Duodenal mucosa (tissue), 2 donors: ENCODE measurements at regions not wholly inside any gene's neighbourhood (a gene's known extent, or its start where the extent isn't known, plus 50 kb on each side); places are given as distances from the start of the nearest gene placed in this dataset.

Source experiments
- H3K27ac ChIP-seq: one replicate; pipeline ENCODE4 v1.7.0; 2013; ENCODE audit warnings: low read depth, low read length
- H3K27me3 ChIP-seq, 2 donors: one replicate each; pipeline ENCODE4 v1.7.0; 2013; ENCODE audit warnings: low read length in 2 of 2, control low read depth in 1 of 2; ENCODE audit not compliant: insufficient read depth in 2 of 2, control insufficient read depth in 1 of 2
- H3K36me3 ChIP-seq, 2 donors: one replicate each; pipeline ENCODE4 v1.7.0; 2013; ENCODE audit warnings: low read length in 2 of 2, control low read depth in 1 of 2; ENCODE audit not compliant: insufficient read depth in 2 of 2, control insufficient read depth in 1 of 2
- H3K4me1 ChIP-seq, 2 donors: one replicate each; pipeline ENCODE4 v1.7.0; 2013; ENCODE audit warnings: low read length in 2 of 2, control low read depth in 1 of 2; ENCODE audit not compliant: insufficient read depth in 2 of 2, control insufficient read depth in 1 of 2
- H3K4me3 ChIP-seq, 2 donors: one replicate each; pipeline ENCODE4 v1.7.0; 2013; ENCODE audit warnings: low read length in 2 of 2, low read depth in 1 of 2
- H3K9ac ChIP-seq, 2 donors: one replicate each; pipeline ENCODE4 v1.7.0; 2013; ENCODE audit warnings: low read length in 2 of 2, low read depth in 1 of 2
- H3K9me3 ChIP-seq, 2 donors: one replicate each; pipeline ENCODE4 v1.7.0; 2013; ENCODE audit warnings: low read length in 2 of 2, control low read depth in 1 of 2; ENCODE audit not compliant: control insufficient read depth in 1 of 2

- H3K27ac ChIP-seq = no peak overlapping the region
- no peaks in the 10 kb centered on the region for H3K4me1 ChIP-seq
These were observed 141.1 kb downstream of the NDUFA12 start for GRCh38 chr12:94862421-94862820.

DNA sequence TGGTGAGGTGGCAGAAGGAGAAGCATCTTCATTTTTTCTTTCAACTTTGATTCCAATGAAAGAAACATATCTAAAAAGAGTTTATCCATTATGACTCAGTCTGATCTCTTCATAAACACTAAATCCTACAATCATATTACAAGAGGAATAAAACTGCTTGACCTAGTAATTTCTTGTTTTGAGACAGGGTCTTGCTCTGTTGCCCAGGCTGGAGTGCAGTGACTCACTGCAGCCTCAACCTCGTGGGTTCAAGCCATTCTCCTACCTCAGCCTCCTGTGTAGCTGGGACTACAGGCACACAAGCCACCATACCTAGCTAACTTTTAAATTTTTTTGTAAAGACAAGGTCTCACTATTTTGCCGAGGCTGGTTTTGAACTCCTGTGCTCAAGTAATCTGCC is 147.2 kb downstream of the NDUFA12 start:
- Histone ChIP-seq H3K9me3 (no peaks in the 10 kb centered on the region), H3K9ac (no peak overlapping the region), H3K27ac (no peak overlapping the region), H3K36me3 (no peaks in the 10 kb centered on the region), H3K4me3 (no peak overlapping the region), H3K4me1 (no peaks in the 10 kb centered on the region), H3K27me3 (peaks cover 0 to 3% of the 10 kb centered on the region in 2 donors)

More at GRCh38 chr12:94862421-94862820, 141.1 kb downstream of the NDUFA12 start:
- no peaks in the 10 kb centered on the region for H3K27me3 ChIP-seq
- no peaks in the 10 kb centered on the region for H3K36me3 ChIP-seq
- H3K4me3 ChIP-seq = no peak overlapping the region
- H3K9me3 ChIP-seq = no peaks in the 10 kb centered on the region
- no peak overlapping the region for H3K9ac ChIP-seq

GRCh38 chr12:94855853-94856252 is 147.6 kb downstream of the NDUFA12 start:
- Histone ChIP-seq H3K4me1 (no peaks in the 10 kb centered on the region), H3K27me3 (peaks cover 0 to 3% of the 10 kb centered on the region in 2 donors), H3K9me3 (no peaks in the 10 kb centered on the region), H3K27ac (no peak overlapping the region), H3K9ac (no peak overlapping the region), H3K4me3 (no peak overlapping the region), H3K36me3 (no peaks in the 10 kb centered on the region)

DNA sequence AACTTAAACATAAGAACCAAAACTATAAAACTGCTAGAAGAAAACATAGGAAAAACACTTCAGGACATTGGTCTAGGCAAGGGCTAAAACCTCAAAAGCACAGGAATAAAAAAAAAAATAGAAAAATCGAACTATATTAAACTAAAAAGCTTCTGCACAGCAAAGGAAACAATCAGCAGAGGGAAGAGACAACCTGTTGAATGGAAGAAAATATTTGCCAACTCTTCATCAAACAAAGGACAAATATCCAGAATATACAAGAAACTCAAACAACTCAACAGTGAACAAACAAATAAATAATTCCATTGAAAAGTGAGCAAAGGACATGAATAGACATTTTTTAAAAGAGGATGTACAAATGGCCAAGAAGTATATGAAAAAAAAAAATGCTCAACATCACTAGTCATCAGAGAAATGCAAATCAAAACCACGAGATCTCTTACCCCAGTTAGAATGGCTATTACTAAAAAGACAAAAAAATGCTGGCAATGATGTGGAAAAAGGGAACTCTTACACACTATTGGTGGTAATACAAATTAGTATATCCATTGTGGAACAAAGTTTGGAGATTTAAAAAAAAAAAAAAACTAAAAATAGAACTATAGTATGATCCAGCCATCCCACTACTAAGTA is 152.0 kb downstream of the NDUFA12 start:
- Histone ChIP-seq H3K4me3 (no peak overlapping the region), H3K27ac (no peak overlapping the region), H3K27me3 (peaks cover 0 to 3% of the 10 kb centered on the region in 2 donors), H3K9ac (no peak overlapping the region), H3K36me3 (no peaks in the 10 kb centered on the region), H3K4me1 (no peaks in the 10 kb centered on the region), H3K9me3 (no peaks in the 10 kb centered on the region)

- H3K27ac ChIP-seq = no peak overlapping the region
- no peak overlapping the region for H3K4me3 ChIP-seq
- no peaks in the 10 kb centered on the region for H3K36me3 ChIP-seq
- H3K4me1 ChIP-seq = no peaks in the 10 kb centered on the region
- no peaks in the 10 kb centered on the region for H3K9me3 ChIP-seq
- H3K27me3 ChIP-seq = peaks cover 0 to 3% of the 10 kb centered on the region in 2 donors
- no peak overlapping the region for H3K9ac ChIP-seq
These were observed 154.0 kb downstream of the NDUFA12 start for GRCh38 chr12:94849411-94849976.

DNA sequence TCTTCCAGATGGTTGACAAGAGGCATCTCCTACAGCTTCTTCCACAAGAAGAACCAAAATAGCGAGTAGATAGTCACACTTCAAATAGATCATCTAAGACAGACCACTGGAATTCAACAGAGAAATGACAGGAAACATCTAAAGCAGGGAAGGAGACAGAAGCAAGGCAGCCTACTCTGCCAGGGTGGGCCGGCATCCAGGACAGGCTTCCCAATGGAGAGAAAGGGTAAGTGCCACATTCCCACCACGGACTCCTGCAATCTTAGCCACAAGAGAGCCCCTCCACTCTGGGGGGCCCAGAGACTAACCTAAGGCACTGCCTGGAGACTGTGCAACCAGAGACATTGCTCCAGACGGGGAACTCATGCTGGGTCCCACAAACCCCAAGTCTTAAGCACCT is 154.5 kb downstream of the NDUFA12 start:
- H3K4me3 ChIP-seq = no peak overlapping the region
- no peak overlapping the region for H3K27ac ChIP-seq
- H3K9ac ChIP-seq = no peak overlapping the region
- H3K36me3 ChIP-seq = no peaks in the 10 kb centered on the region
- H3K4me1 ChIP-seq = no peaks in the 10 kb centered on the region
- peaks cover 0 to 3% of the 10 kb centered on the region in 2 donors for H3K27me3 ChIP-seq
- no peaks in the 10 kb centered on the region for H3K9me3 ChIP-seq

DNA sequence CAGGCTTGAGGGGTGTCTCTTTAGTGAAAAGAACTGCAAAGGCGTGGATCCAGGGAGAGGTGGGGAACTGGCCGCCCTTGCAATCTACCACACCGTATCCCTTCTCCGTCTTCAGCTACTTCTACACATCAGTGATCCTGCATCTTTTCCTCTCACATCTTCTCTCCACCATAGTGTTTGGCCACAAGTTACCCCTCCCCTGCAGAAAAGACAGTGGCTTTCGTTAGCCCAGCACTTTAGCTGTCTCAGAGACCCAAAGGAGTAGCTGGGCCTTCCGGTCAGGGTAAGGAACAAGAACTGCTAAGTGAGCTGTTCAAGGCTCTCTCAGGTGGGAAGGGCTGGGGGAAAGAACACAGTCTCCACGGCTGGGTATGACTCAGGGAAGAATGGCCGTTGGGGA is 158.4 kb downstream of the NDUFA12 start:
- no peaks in the 10 kb centered on the region for H3K27me3 ChIP-seq
- no peak overlapping the region for H3K9ac ChIP-seq
- no peaks in the 10 kb centered on the region for H3K36me3 ChIP-seq
- H3K4me1 ChIP-seq = no peaks in the 10 kb centered on the region
- H3K9me3 ChIP-seq = no peaks in the 10 kb centered on the region
- H3K4me3 ChIP-seq = no peak overlapping the region
- no peak overlapping the region for H3K27ac ChIP-seq

DNA sequence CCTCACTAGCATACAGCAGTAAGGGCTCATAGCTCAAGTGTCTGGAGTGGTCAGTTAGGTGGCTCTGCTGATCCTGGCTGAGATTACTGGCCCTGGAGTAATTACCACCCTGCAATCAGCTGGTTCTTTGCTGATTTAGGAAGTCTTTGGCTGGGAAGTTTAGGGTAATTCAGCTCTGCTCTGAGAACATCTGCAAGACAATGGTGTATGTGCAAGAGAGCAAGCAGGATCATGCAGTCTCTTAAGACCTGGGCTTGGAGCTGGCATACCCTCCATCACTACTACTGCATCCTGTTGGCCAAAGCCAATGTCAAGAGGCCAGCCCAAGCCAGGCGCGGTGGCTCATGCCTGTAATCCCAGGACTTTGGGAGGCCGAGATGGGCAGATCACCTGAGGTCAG is 159.0 kb downstream of the NDUFA12 start:
- H3K4me3 ChIP-seq = no peak overlapping the region
- no peaks in the 10 kb centered on the region for H3K36me3 ChIP-seq
- no peak overlapping the region for H3K9ac ChIP-seq
- no peaks in the 10 kb centered on the region for H3K9me3 ChIP-seq
- H3K27ac ChIP-seq = no peak overlapping the region
- no peaks in the 10 kb centered on the region for H3K4me1 ChIP-seq
- no peaks in the 10 kb centered on the region for H3K27me3 ChIP-seq

DNA sequence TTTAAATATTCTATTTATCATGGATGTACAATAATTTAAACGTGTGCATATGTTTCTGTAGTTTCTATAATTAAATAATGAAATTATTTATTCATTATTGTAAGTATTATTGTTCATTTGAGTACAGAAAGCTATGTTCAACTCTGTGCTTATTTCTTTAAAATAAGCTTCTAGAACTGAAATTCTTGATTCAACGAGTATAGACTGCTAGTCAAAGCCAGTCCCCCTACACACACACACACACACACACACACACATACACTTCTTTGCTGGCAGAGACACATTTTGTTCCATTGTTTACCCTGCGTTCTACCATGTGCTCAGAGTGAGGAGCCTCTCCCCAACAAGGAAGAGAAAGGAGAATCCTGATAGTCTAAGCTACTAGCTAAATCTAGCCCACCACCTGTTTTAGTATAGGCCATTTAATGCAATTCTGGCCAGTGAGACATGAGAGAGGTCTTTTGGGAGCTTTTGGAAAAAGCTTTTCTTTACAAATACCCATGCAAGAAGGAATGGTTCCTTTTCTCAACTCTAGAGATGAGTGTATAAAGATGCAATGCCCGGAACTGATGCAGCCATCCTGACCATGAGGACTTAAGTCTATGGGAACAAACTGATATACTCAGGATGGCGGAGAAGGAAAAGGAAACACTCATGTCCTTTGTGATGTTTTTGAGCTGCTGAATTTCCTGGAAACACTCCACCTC is 161.4 kb downstream of the NDUFA12 start:
- no peaks in the 10 kb centered on the region for H3K27me3 ChIP-seq
- no peaks in the 10 kb centered on the region for H3K36me3 ChIP-seq
- no peak overlapping the region for H3K27ac ChIP-seq
- H3K4me1 ChIP-seq = no peaks in the 10 kb centered on the region
- no peak overlapping the region for H3K9ac ChIP-seq
- no peaks in the 10 kb centered on the region for H3K9me3 ChIP-seq
- H3K4me3 ChIP-seq = no peak overlapping the region

DNA sequence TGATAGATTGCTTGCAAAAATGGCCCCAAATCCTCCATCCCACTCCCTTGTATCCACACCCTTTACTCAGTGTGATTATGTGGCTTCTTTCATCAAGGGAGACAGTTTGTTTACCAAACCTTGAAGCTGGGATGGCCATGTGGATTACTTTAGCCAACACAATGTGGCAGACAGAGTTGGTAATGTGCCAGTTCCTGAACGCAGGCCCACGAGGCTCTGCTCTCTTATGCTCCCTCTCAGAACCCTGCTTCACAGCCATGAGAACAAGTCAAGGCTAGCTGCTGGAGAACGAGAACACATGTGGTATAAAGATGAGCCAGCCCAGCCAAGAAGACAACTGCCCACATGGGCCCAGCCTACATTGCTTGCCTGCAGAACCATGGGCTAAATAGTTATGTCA is 162.3 kb downstream of the NDUFA12 start:
- Histone ChIP-seq H3K9me3 (no peaks in the 10 kb centered on the region), H3K36me3 (no peaks in the 10 kb centered on the region), H3K4me3 (no peak overlapping the region), H3K4me1 (no peaks in the 10 kb centered on the region), H3K9ac (no peak overlapping the region), H3K27me3 (no peaks in the 10 kb centered on the region), H3K27ac (no peak overlapping the region)
